ENCODE measurements at regions not wholly inside any gene's neighbourhood (a gene's known extent, or its start where the extent isn't known, plus 50 kb on each side); places are given as distances from the start of the nearest gene placed in this dataset.

GRCh38 chr2:121881950-121882349 lies 126.5 kb downstream of the TSN start:
- FAIRE-seq (no peak), DNase-seq (no peak), ATAC-seq (no peak)
- no peaks in the 10 kb centered on the region for H3K4me1 ChIP-seq
- no peak overlapping the region for H3K27ac ChIP-seq
- no peaks in the 10 kb centered on the region for H3K27me3 ChIP-seq
- 72 to 93% methylated on average over 4 of the region's 4 CpGs for WGBS, 2 donors
- TF ChIP-seq CTCF (IDR thresholded peaks at IDR 0.05), result no peak
- no peaks in the 10 kb centered on the region for H3K36me3 ChIP-seq
- H3K9me3 ChIP-seq, result no peaks in the 10 kb centered on the region
- intact Hi-C loops (cut with DNase I), result no loop called here
- no peak overlapping the region for H3K4me3 ChIP-seq

GRCh38 chr2:121884078-121884477 lies 128.6 kb downstream of the TSN start:
- Histone ChIP-seq H3K9me3 (no peaks in the 10 kb centered on the region), H3K27me3 (no peaks in the 10 kb centered on the region), H3K4me3 (no peak overlapping the region), H3K27ac (no peak overlapping the region), H3K4me1 (no peaks in the 10 kb centered on the region), H3K36me3 (no peaks in the 10 kb centered on the region)
- intact Hi-C loops (cut with DNase I), result no loop called here
- DNase-seq (no peak), FAIRE-seq (no peak), ATAC-seq (no peak)
- 43 to 58% methylated on average over 3 of the region's 3 CpGs for WGBS, 2 donors
- no peak for TF ChIP-seq CTCF (IDR thresholded peaks at IDR 0.05)

- no peaks in the 10 kb centered on the region for H3K9me3 ChIP-seq
- DNase-seq (no peak), FAIRE-seq (no peak), ATAC-seq (no peak)
- TF ChIP-seq CTCF (IDR thresholded peaks at IDR 0.05), result no peak
- no peaks in the 10 kb centered on the region for H3K4me1 ChIP-seq
- no peak overlapping the region for H3K4me3 ChIP-seq
- no peak overlapping the region for H3K27ac ChIP-seq
- 52 to 60% methylated on average over 4 of the region's 4 CpGs for WGBS, 2 donors
- no peaks in the 10 kb centered on the region for H3K27me3 ChIP-seq
- intact Hi-C loops (cut with DNase I), result no loop called here
- no peaks in the 10 kb centered on the region for H3K36me3 ChIP-seq
These were observed 129.1 kb downstream of the TSN start for GRCh38 chr2:121884511-121884921.

GRCh38 chr2:121886059-121886458 lies 130.6 kb downstream of the TSN start:
- intact Hi-C loops (cut with DNase I), result no loop called here
- FAIRE-seq (no peak), DNase-seq (no peak), ATAC-seq (no peak)
- Histone ChIP-seq H3K4me1 (no peaks in the 10 kb centered on the region), H3K27ac (no peak overlapping the region), H3K36me3 (no peaks in the 10 kb centered on the region), H3K9me3 (no peaks in the 10 kb centered on the region), H3K27me3 (no peaks in the 10 kb centered on the region), H3K4me3 (no peak overlapping the region)
- no peak for TF ChIP-seq CTCF (IDR thresholded peaks at IDR 0.05)
- WGBS, 2 donors, result 58 to 76% methylated on average over 4 of the region's 4 CpGs

- Histone ChIP-seq H3K27me3 (no peaks in the 10 kb centered on the region), H3K27ac (no peak overlapping the region), H3K4me1 (no peaks in the 10 kb centered on the region), H3K9me3 (no peaks in the 10 kb centered on the region), H3K4me3 (no peak overlapping the region), H3K36me3 (no peaks in the 10 kb centered on the region)
- no peak for DNase-seq
- FAIRE-seq, result no peak
- ATAC-seq, result no peak
- intact Hi-C loops (cut with DNase I), result no loop called here
- 78 to 91% methylated on average over 16 of the region's 16 CpGs for WGBS, 2 donors
- no peak for TF ChIP-seq CTCF (IDR thresholded peaks at IDR 0.05)
These were observed 132.2 kb downstream of the TSN start for GRCh38 chr2:121887513-121888188.
